Fibroblast of lung (primary cell): ENCODE measurements at regions not wholly inside any gene's neighbourhood (a gene's known extent, or its start where the extent isn't known, plus 50 kb on each side); places are given as distances from the start of the nearest gene placed in this dataset.
"Not testable (repeated sequence)": the region's sequence is repeated elsewhere in the genome, so short reads cannot be mapped to it uniquely, and the experiment has no call there.

Experiments
- DNase-seq, 2 donors: peaks; one replicate each; pipeline versions ENCODE4 v3.0.0 to v3.0.0-alpha.2; 2010; ENCODE audit warnings: low read depth in 2 of 2
- H2AFZ ChIP-seq: 2 replicates; pipeline ENCODE4 v1.5.1; 2012; ENCODE audit warnings: low read length, control low read depth, inconsistent platforms
- H3K27ac ChIP-seq: 2 replicates; pipeline ENCODE4 v1.5.1; 2011; ENCODE audit warnings: low read length, control low read depth; ENCODE audit not compliant: insufficient read depth
- H3K27me3 ChIP-seq: 2 replicates; pipeline ENCODE4 v1.5.1; 2011; ENCODE audit warnings: mild to moderate bottlenecking, low read length; ENCODE audit not compliant: control insufficient read depth, insufficient read depth
- H3K36me3 ChIP-seq: 2 replicates; pipeline ENCODE4 v1.5.1; 2011; ENCODE audit warnings: low read length; ENCODE audit not compliant: control insufficient read depth, insufficient read depth
- H3K4me1 ChIP-seq: 2 replicates; pipeline ENCODE4 v1.5.1; 2011; ENCODE audit warnings: low read length; ENCODE audit not compliant: control insufficient read depth, insufficient read depth; ENCODE audit errors: extremely low read depth
- H3K4me2 ChIP-seq: 2 replicates; pipeline ENCODE4 v1.5.1; 2011; ENCODE audit warnings: low read length, control low read depth; ENCODE audit not compliant: insufficient read depth; ENCODE audit errors: extremely low read depth
- H3K4me3 ChIP-seq, 4 experiments: fragments of 200-600 bp in 1 of 4; sonication (generic) in 1 of 4; replicated peaks in 1 of 4; 2 replicates each; pipeline ENCODE4 v1.5.1; 2011 to 2016; ENCODE audit warnings: low read length in 4 of 4, low read depth in 3 of 4, mild to moderate bottlenecking in 3 of 4, control low read depth in 2 of 4, inconsistent platforms in 1 of 4, mixed read lengths in 1 of 4; ENCODE audit not compliant: insufficient read depth in 1 of 4; ENCODE audit errors: control extremely low read depth in 1 of 4
- H3K79me2 ChIP-seq: 2 replicates; pipeline ENCODE4 v1.5.1; 2012; ENCODE audit warnings: mild to moderate bottlenecking, low read length, inconsistent platforms; ENCODE audit not compliant: control insufficient read depth, insufficient read depth
- H3K9ac ChIP-seq: 2 replicates; pipeline ENCODE4 v1.5.1; 2011; ENCODE audit warnings: mild to moderate bottlenecking, low read length, control low read depth; ENCODE audit not compliant: insufficient read depth
- H3K9me3 ChIP-seq: 2 replicates; pipeline ENCODE4 v1.5.1; 2012; ENCODE audit warnings: low read depth, low read length; ENCODE audit not compliant: control insufficient read depth, insufficient read depth
- H4K20me1 ChIP-seq: 2 replicates; pipeline ENCODE4 v1.5.1; 2011; ENCODE audit warnings: low read length; ENCODE audit not compliant: control insufficient read depth, insufficient read depth; ENCODE audit errors: extremely low read depth
- TF ChIP-seq, protein P1 (sequence below), 2 donors: IDR thresholded peaks in 1 of 2; conservative IDR thresholded peaks in 1 of 2; 1 replicate in 1 of 2; 2 replicates in 1 of 2; pipeline ENCODE4 v1.5.1; 2011 to 2012; ENCODE audit warnings: low read length in 2 of 2, control low read depth in 1 of 2, inconsistent platforms in 1 of 2, low read depth in 1 of 2, mild to moderate bottlenecking in 1 of 2

DNA sequence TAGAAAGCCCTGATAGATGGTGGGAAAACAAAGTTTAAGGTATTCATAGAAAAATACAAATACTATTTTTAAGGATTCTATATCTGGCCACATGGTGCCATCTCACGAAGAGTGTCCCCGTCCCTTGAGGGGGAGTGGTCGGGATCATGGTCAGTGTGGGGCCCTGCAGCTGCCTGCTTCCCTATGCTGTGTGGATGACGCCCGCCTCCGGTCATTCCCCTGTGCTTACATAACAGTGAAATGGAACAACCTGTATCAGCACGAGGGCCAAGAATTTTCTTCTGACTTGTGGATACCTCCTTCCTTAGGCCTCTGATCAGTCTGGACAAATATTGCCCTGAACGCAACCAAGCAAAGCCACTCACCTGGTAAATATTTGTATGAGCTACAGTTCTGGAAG lies 2724.1 kb upstream of the TPTE start:
- H4K20me1 ChIP-seq, H3K27me3 ChIP-seq, H3K79me2 ChIP-seq, H3K9me3 ChIP-seq, H3K4me1 ChIP-seq, DNase-seq, H3K27ac ChIP-seq, H3K9ac ChIP-seq, H3K36me3 ChIP-seq, H3K4me3 ChIP-seq, H3K4me2 ChIP-seq, H2AFZ ChIP-seq: not testable (repeated sequence)

DNA sequence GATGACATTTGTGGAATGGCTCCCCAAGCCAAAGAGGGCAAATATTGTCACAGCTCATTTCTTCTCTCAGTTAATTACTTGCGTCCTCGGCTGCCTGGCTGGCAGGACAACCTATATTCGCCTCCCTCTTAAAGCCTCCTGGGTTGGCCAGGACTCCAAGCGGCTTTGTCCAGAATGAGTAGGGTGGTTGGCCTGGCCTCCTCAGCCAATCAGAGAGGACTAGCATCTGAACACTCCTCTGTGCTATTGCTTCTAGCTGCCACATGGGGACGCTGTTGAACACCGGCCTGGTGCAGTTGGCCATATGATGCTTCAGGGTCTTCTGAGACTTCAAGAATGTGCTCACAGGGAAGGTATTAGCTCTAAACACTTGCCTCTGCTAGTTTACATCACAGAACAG lies 2722.9 kb upstream of the TPTE start:
- not testable (repeated sequence) for H2AFZ ChIP-seq, DNase-seq, H3K9me3 ChIP-seq, H4K20me1 ChIP-seq, H3K4me1 ChIP-seq, H3K36me3 ChIP-seq, H3K4me3 ChIP-seq, H3K9ac ChIP-seq, H3K4me2 ChIP-seq, H3K27ac ChIP-seq, H3K27me3 ChIP-seq, H3K79me2 ChIP-seq
- TF ChIP-seq, protein P1, sequence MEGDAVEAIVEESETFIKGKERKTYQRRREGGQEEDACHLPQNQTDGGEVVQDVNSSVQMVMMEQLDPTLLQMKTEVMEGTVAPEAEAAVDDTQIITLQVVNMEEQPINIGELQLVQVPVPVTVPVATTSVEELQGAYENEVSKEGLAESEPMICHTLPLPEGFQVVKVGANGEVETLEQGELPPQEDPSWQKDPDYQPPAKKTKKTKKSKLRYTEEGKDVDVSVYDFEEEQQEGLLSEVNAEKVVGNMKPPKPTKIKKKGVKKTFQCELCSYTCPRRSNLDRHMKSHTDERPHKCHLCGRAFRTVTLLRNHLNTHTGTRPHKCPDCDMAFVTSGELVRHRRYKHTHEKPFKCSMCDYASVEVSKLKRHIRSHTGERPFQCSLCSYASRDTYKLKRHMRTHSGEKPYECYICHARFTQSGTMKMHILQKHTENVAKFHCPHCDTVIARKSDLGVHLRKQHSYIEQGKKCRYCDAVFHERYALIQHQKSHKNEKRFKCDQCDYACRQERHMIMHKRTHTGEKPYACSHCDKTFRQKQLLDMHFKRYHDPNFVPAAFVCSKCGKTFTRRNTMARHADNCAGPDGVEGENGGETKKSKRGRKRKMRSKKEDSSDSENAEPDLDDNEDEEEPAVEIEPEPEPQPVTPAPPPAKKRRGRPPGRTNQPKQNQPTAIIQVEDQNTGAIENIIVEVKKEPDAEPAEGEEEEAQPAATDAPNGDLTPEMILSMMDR (conservative IDR thresholded peaks at IDR 0.05 in 1 of 2, IDR thresholded peaks at IDR 0.05 in 1 of 2; ENCODE audit: low read depth in 1 of 2, low read length in 2 of 2): peak in 1 of 2 donors; percentile 1

DNA sequence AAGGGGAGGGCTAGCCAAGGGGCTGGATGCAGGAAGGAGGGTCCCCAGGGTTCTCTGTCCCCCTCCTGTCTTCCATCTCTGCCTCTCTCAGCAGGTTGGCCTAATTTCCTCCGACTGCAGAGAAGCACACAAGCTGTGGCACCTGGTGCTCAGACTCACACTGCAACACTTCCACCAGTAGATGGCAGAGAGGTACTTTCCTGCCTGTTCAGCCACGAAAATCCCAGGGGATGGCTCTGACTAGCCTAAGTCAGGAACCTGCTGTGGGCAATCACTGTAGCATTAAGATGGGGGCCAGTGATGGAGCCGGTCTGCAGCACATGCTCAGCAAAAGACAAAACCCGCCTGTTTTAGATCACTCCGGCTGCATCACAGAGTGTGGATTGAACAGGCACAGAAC lies 2721.7 kb upstream of the TPTE start:
- not testable (repeated sequence) for H3K36me3 ChIP-seq, H3K4me1 ChIP-seq, H3K9me3 ChIP-seq, H3K79me2 ChIP-seq, H3K9ac ChIP-seq, H2AFZ ChIP-seq, H3K4me3 ChIP-seq, H4K20me1 ChIP-seq, H3K27me3 ChIP-seq, H3K4me2 ChIP-seq, DNase-seq, H3K27ac ChIP-seq

DNA sequence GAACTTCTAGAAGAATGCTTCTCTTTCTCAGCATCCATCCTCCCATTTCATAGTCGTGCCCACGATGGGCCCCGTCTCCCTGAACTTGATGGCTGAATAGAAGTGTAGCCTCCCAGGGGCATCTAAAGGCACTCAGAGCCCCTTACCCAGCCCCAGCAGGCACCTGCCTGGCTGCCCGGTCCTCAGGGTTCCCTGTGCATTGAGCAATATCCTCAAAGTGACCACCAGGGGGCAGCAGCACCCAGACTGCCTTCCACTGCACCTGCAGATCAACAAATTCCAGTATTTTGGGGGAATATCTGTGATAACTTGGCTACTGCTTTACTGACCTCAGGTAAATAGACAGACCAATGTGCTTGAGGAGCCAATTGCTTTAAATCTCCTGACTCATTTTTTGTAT lies 2707.9 kb upstream of the TPTE start:
- H3K4me3 ChIP-seq, H3K9ac ChIP-seq, H3K27ac ChIP-seq, H2AFZ ChIP-seq, H3K27me3 ChIP-seq, H3K79me2 ChIP-seq, H3K36me3 ChIP-seq, H3K4me1 ChIP-seq, H3K4me2 ChIP-seq, DNase-seq, H3K9me3 ChIP-seq, H4K20me1 ChIP-seq: not testable (repeated sequence)

DNA sequence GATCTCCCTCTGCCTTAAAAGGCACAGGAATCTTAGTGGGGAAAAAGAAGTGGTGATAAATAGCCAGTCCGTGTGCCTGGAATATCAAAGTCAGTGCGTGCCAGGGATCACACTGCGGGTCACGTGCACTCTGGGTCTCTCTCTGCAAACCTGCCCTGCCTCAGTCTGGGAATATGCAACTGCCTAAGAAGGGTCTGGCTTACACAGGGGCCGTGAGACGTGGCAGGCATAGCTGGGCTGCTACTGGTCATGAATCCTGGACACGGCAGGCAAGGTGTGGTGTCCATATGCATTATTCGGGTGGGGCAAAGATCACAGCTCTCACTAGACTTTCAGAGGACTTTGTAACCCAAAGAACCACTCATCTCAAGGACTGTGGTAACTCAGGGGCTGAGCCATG lies 2704.4 kb upstream of the TPTE start:
- not testable (repeated sequence) for H3K27ac ChIP-seq, H3K4me3 ChIP-seq, H2AFZ ChIP-seq, H3K4me2 ChIP-seq, H3K79me2 ChIP-seq, H3K9me3 ChIP-seq, H3K36me3 ChIP-seq, H4K20me1 ChIP-seq, DNase-seq, H3K27me3 ChIP-seq, H3K9ac ChIP-seq, H3K4me1 ChIP-seq

DNA sequence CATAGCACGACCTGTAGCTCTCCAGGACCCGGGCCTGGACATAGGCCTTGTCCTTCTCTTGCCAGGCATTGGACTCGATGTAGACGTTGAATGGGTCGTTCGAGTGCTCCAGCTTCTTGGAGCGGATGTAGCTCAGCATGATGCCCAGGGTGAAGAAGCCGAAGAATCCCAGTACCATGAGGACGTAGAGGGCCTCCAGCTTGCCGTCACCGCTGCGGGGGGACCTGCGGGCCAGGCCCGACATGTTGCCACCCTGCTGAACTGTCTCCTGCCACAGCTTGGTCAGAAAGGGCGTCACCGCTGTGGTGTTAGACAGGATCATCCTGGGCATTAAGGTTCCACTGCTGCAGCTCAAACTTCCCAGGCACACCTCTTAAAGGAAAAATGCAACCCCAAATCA lies 2702.1 kb upstream of the TPTE start:
- not testable (repeated sequence) for H3K36me3 ChIP-seq, H3K9ac ChIP-seq, H3K9me3 ChIP-seq, H4K20me1 ChIP-seq, H3K4me1 ChIP-seq, H2AFZ ChIP-seq, DNase-seq, H3K27ac ChIP-seq, H3K27me3 ChIP-seq, H3K4me3 ChIP-seq, H3K79me2 ChIP-seq, H3K4me2 ChIP-seq
